HUES48 (cell line): ENCODE measurements at regions not wholly inside any gene's neighbourhood (a gene's known extent, or its start where the extent isn't known, plus 50 kb on each side); places are given as distances from the start of the nearest gene placed in this dataset.

Experiments used
- H3K27ac ChIP-seq: one replicate; pipeline ENCODE4 v1.7.0; 2013; ENCODE audit warnings: low read depth, low read length, inconsistent platforms
- H3K27me3 ChIP-seq: 2 replicates; pipeline ENCODE4 v1.6.1; 2013; ENCODE audit warnings: mild to moderate bottlenecking, low read length; ENCODE audit not compliant: control insufficient read depth, insufficient read depth
- H3K36me3 ChIP-seq: 2 replicates; pipeline ENCODE4 v1.6.1; 2013; ENCODE audit warnings: low read length; ENCODE audit not compliant: control insufficient read depth, insufficient read depth
- H3K4me1 ChIP-seq: 2 replicates; pipeline ENCODE4 v1.6.1; 2013; ENCODE audit warnings: mild to moderate bottlenecking, low read length; ENCODE audit not compliant: control insufficient read depth, insufficient read depth
- H3K4me3 ChIP-seq: 2 replicates; pipeline ENCODE4 v1.5.1; 2013; ENCODE audit warnings: mild to moderate bottlenecking, low read depth, low read length
- H3K9ac ChIP-seq: 2 replicates; pipeline ENCODE4 v1.6.1; 2013; ENCODE audit warnings: mild to moderate bottlenecking, low read depth, low read length, moderate library complexity
- H3K9me3 ChIP-seq: 2 replicates; pipeline ENCODE4 v1.6.1; 2013; ENCODE audit warnings: low read length; ENCODE audit not compliant: control insufficient read depth, insufficient read depth

DNA sequence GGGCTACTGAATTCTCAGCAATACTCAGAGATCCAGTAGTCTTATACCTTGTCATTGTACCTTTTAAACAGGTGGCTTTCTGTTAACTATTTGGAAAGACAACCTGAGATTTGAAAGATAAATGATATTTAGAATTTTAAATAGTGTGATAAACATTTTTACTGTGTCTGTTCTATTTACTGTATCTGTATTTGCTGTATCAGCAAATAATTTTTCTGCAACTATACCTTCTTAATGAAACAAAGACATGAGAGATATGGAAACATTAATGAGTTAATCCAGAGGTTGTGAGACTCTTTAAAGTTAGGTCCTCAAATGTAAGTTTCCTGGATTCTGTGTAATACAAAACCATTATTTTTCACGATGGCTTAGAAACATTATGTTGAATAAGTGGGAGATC is 249.6 kb downstream of the CCDC59 start:
- Histone ChIP-seq H3K9me3 (no peaks in the 10 kb centered on the region), H3K27ac (no peak overlapping the region), H3K4me1 (no peaks in the 10 kb centered on the region), H3K9ac (no peak overlapping the region), H3K4me3 (no peak overlapping the region), H3K36me3 (no peaks in the 10 kb centered on the region), H3K27me3 (no peaks in the 10 kb centered on the region)

DNA sequence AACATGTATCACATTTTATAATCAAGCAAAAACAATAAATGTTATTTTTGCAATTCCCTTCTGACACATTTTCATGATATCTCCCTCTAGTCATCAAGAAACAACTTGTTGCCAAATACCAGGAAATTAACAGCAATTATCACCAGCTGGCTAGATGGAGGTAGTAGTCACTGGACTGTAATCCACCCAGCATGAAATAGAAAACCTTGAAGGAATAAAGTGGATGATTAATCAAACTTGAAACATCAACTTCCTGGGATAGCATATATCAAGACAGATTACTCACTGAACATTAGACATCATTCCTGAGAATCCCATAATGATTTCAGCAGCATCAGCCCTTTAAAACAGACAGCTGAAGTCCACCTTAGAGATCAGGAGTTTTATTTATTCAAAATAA is 259.0 kb downstream of the CCDC59 start:
- H3K4me3 ChIP-seq, result no peak overlapping the region
- no peaks in the 10 kb centered on the region for H3K36me3 ChIP-seq
- no peaks in the 10 kb centered on the region for H3K9me3 ChIP-seq
- no peaks in the 10 kb centered on the region for H3K27me3 ChIP-seq
- H3K27ac ChIP-seq, result no peak overlapping the region
- H3K9ac ChIP-seq, result no peak overlapping the region
- H3K4me1 ChIP-seq, result no peaks in the 10 kb centered on the region

DNA sequence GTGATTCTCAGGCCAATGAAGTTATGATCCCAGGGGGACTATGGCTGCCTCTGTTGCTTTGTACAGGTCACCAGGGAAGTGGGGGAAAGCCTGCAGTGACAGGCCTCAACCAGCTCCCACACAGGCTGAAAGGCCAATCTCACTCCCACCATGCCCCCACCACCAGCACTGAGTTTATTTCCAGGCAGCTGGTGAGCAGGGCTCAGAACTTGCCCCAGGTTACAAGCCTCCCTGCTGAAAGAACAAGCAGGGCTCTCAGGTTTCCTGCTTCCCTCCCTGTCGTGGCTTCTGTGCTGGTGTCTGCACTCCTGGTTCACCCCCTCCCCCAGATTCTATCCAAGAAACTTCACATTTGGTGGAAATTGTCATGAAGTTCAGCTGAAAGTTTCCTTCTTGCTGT is 260.3 kb downstream of the CCDC59 start:
- no peaks in the 10 kb centered on the region for H3K27me3 ChIP-seq
- no peaks in the 10 kb centered on the region for H3K4me1 ChIP-seq

DNA sequence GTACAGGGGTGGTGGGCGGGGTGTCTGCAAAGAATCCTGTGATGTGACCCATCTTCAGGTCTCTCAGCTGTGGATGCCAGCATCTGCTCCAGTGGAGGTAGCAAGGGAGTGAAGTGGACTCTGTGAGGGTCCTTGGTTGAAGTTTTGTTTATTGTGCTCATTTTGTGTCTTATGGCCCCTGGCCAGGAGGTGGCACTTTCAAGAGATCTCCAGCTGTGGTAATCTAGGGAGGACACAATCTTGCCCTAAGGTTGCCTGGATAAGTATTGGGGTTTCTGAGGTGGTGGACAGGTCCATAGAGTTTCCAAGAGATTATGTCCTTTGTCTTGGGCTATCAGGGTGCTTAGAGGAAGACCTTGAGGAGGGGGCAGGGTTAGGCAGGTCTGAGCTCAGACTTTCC is 260.7 kb downstream of the CCDC59 start:
- Histone ChIP-seq H3K9ac (no peak overlapping the region), H3K27ac (no peak overlapping the region), H3K27me3 (no peaks in the 10 kb centered on the region), H3K4me3 (no peak overlapping the region), H3K4me1 (no peaks in the 10 kb centered on the region), H3K9me3 (no peaks in the 10 kb centered on the region), H3K36me3 (no peaks in the 10 kb centered on the region)

More for the DNA sequence above, 260.3 kb downstream of the CCDC59 start:
- Histone ChIP-seq H3K9me3 (no peaks in the 10 kb centered on the region), H3K27ac (no peak overlapping the region), H3K4me3 (no peak overlapping the region), H3K36me3 (no peaks in the 10 kb centered on the region), H3K9ac (no peak overlapping the region)

DNA sequence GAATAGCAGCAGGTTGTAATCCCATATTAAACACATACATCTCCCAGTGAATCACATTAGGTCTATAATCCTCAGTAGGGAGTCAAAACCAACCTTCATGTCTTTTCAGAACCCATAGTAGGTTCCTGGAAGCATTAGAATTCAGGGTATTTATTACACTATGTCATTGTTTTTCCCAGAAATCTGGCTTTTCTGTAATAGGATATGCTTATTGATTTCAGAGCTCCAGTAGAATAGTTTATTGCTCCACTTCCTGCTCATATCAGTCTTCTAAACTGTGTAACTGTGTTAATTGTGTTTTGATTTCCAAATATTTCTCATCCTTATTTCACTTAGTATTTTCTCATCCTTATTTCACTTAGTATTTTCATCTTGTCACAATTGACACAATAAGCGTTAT is 268.0 kb downstream of the CCDC59 start:
- H3K4me1 ChIP-seq, result no peaks in the 10 kb centered on the region
- no peak overlapping the region for H3K4me3 ChIP-seq
- H3K9ac ChIP-seq, result no peak overlapping the region
- H3K27ac ChIP-seq, result no peak overlapping the region
- H3K36me3 ChIP-seq, result no peaks in the 10 kb centered on the region
- no peaks in the 10 kb centered on the region for H3K27me3 ChIP-seq
- H3K9me3 ChIP-seq, result no peaks in the 10 kb centered on the region

DNA sequence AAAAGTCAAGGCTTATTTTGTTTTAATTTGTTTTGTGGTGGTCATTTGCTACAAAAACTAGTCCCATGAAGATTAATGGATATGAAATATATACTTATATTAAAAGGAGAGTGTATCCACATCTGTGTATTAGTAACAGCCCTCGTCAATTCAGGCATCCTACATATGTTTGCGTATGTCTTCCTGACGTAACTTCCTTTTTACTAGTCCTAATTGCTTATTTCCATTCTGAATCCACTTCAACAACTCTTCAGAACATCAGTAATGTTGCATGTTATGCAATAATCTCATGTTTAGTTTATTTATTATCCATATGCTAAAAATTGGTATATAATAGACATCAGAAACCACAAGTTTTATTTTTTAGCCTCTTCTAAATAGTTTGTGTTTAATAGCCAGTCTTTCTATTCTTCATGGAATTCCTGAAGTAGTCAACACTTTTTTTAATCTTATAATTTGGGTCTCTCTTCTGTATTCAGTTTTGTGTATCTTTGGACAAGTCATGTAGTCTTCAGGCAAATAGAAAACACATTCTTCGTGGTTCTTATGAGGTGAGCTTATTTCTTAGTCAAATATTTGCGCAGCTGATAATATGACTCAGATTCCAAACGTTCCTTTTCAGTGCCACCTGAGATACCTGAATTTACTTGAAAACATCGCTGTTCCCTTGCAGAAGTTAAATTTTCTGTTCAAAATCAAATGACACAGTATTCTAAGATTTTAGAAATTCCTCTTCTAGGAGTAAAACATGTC is 268.6 kb downstream of the CCDC59 start:
- no peaks in the 10 kb centered on the region for H3K4me1 ChIP-seq
- H3K27ac ChIP-seq, result no peak overlapping the region
- H3K27me3 ChIP-seq, result no peaks in the 10 kb centered on the region
- no peak overlapping the region for H3K9ac ChIP-seq
- H3K4me3 ChIP-seq, result no peak overlapping the region
- H3K9me3 ChIP-seq, result no peaks in the 10 kb centered on the region
- H3K36me3 ChIP-seq, result no peaks in the 10 kb centered on the region

DNA sequence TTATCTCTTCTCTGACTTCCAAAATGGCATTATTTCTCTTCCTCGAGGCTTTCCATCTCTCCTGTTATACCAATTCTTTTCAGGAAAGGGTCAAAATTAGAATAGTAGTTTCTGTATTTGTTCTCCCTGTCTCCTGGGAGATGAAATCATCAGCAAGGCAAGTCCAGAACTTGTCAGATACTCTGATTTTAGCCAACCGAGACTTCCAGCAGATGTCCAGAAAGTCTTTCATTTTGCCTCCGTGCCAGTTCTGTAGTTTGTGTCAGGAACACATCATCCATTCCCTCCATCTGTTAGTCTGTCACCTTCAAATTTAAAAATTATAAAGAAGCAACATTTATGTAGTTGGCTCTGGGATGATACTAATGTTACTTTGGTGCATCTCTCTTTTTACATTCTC is 275.7 kb downstream of the CCDC59 start:
- H3K9me3 ChIP-seq, result no peaks in the 10 kb centered on the region
- H3K27me3 ChIP-seq, result no peaks in the 10 kb centered on the region
- H3K4me1 ChIP-seq, result no peaks in the 10 kb centered on the region
- H3K9ac ChIP-seq, result no peak overlapping the region
- H3K4me3 ChIP-seq, result no peak overlapping the region
- H3K36me3 ChIP-seq, result no peaks in the 10 kb centered on the region
- H3K27ac ChIP-seq, result no peak overlapping the region

DNA sequence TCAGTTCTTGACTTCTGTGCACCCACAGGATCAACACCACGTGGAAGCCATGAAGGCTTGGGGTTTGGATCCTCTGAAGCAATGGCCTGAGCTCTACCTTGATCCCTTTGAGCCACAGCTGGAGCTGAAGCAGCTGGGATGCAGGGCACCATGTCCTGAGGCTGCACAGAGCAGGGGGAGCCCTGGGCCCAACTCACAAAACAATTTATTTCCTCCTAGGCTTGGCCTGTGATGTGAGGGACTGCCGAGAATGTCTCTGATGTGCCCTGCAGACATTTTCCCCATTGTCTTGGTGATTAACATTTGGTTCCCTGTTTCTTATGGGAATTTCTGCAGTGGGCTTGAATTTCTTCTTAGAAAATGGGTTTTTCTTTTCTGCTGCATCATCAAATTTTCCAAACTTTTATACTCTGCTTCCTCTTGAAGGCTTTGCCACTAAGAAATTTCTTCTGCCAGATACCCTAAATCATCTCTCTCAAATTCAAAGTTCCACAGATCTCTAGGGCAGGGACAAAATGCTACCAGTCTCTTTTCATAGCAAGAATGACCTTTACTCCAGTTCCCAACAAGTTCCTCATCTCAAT is 288.2 kb downstream of the CCDC59 start:
- H3K36me3 ChIP-seq, result no peaks in the 10 kb centered on the region
- no peaks in the 10 kb centered on the region for H3K9me3 ChIP-seq
- no peak overlapping the region for H3K27ac ChIP-seq
- no peak overlapping the region for H3K9ac ChIP-seq
- no peaks in the 10 kb centered on the region for H3K27me3 ChIP-seq
- H3K4me1 ChIP-seq, result no peaks in the 10 kb centered on the region
- no peak overlapping the region for H3K4me3 ChIP-seq

DNA sequence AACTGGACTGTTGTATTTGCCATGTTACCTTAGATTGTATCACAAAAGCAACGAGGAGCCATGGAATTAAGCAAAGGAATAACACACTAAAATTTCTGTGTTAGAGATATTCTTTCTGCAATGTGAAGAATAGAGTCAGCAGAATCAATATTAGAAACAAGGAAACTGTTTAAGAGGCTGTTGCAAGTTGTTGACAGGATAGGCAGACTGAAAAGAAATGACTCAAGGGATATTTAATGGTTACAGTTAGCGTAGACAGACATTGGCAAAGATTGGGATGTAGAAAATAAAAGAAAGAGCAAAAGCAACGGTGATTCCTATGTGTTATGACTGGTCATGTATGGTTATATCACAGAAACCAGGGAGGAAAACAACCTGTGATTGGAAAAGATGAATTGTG is 299.0 kb upstream of the PPFIA2 start:
- no peaks in the 10 kb centered on the region for H3K9me3 ChIP-seq
- no peak overlapping the region for H3K27ac ChIP-seq
- no peak overlapping the region for H3K4me3 ChIP-seq
- no peaks in the 10 kb centered on the region for H3K4me1 ChIP-seq
- no peaks in the 10 kb centered on the region for H3K27me3 ChIP-seq
- H3K9ac ChIP-seq, result no peak overlapping the region
- no peaks in the 10 kb centered on the region for H3K36me3 ChIP-seq

DNA sequence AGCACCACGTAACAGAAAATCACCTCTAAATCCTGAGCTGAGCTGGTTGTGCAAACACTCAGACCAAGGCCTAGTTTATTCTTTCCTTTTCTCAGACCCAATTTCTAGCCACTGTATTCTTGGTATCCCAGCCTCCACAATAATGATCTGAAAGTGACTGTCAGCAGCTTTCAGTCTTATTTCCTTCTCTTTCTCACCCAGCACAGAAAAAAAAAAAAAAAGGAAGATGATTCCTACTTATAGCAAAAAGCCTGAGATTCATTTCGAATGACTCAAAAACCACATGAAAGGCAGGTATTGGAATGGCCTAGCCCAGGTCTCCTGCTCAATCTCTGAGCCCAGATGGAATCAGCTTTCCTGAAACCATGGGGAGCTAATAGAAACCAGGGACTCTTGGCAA is 298.6 kb upstream of the PPFIA2 start:
- Histone ChIP-seq H3K36me3 (no peaks in the 10 kb centered on the region), H3K27ac (no peak overlapping the region), H3K4me3 (no peak overlapping the region), H3K9me3 (no peaks in the 10 kb centered on the region), H3K9ac (no peak overlapping the region), H3K4me1 (no peaks in the 10 kb centered on the region), H3K27me3 (no peaks in the 10 kb centered on the region)

DNA sequence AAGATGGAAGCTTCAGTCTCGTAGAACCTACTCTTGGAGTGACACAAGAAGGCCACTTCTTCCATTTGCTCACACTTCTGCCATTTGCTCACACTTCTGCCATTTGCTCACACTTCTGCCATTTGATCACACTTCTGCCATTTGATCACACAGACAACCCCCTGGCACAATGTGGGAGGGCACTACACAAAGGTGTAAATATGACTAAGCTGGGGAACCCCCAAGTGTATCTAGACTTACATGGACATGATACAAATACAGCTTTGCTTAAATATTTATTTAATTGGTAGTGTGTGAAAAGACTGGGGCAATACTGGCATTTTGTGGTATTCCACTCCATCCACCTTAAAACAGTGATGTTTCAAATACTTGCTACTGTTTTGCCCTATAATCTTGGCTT is 296.2 kb upstream of the PPFIA2 start:
- Histone ChIP-seq H3K4me1 (no peaks in the 10 kb centered on the region), H3K9ac (no peak overlapping the region), H3K27ac (no peak overlapping the region), H3K27me3 (no peaks in the 10 kb centered on the region), H3K9me3 (no peaks in the 10 kb centered on the region), H3K36me3 (no peaks in the 10 kb centered on the region), H3K4me3 (no peak overlapping the region)
